IMR-90 (cell line): ENCODE measurements at regions not wholly inside any gene's neighbourhood (a gene's known extent, or its start where the extent isn't known, plus 50 kb on each side); places are given as distances from the start of the nearest gene placed in this dataset.

Experiments
- ATAC-seq: fragments of 200-7000 bp; cut with Tn5 transposase; 2 replicates; pipeline ENCODE4 v1.9.1; 2020; ENCODE audit warnings: low read depth, mild to moderate bottlenecking, moderate library complexity
- BruUV-seq: library from RNA; stranded (reverse); fragments of 400-500 nt; replicated peaks from 2 replicates; lab custom pipeline; 2021; lab: Mats Ljungman, UMichigan
- CTCF ChIA-PET: fragments of 300-600 bp; formaldehyde crosslinking; extraction: SDS; loops from one replicate; lab custom pipeline; 2021; ENCODE audit warnings: antibody characterized with exemption; lab: Yijun Ruan, JAX
- POLR2A ChIA-PET: fragments of 300-600 bp; sonication (Branson Sonifier 250); formaldehyde crosslinking; loops from one replicate; lab custom pipeline; 2022; ENCODE audit warnings: antibody characterized with exemption; ENCODE audit not compliant: unreplicated experiment; lab: Charles Lee
- DNase-seq: peaks from one replicate; pipeline ENCODE4 v3.0.0; 2013
- H2AFZ ChIP-seq: replicated peaks from 2 replicates; pipeline ENCODE3; 2013; ENCODE audit warnings: low read length, mild to moderate bottlenecking; ENCODE audit not compliant: poor library complexity
- H2AK5ac ChIP-seq: 2 replicates; pipeline ENCODE4 v1.6.1; 2013; ENCODE audit warnings: low read depth, low read length, inconsistent platforms
- H2AK9ac ChIP-seq: replicated peaks from 2 replicates; pipeline ENCODE3; 2013; ENCODE audit warnings: mild to moderate bottlenecking, low read depth, low read length, moderate library complexity; ENCODE audit not compliant: poor library complexity
- H2BK120ac ChIP-seq: 2 replicates; pipeline ENCODE4 v1.6.1; 2013; ENCODE audit warnings: low read depth, low read length, inconsistent platforms
- H2BK15ac ChIP-seq: 3 replicates; pipeline ENCODE4 v1.6.1; 2013; ENCODE audit warnings: low read depth, low read length, inconsistent platforms
- H2BK20ac ChIP-seq: 2 replicates; pipeline ENCODE4 v1.6.1; 2013; ENCODE audit warnings: low read depth, mild to moderate bottlenecking, inconsistent platforms, low read length, moderate library complexity
- H2BK5ac ChIP-seq: 2 replicates; pipeline ENCODE4 v1.6.1; 2013; ENCODE audit warnings: mild to moderate bottlenecking, low read depth, low read length, inconsistent platforms; ENCODE audit not compliant: poor library complexity, severe bottlenecking
- H3K14ac ChIP-seq: replicated peaks from 2 replicates; pipeline ENCODE4 v1.6.1; 2013; ENCODE audit warnings: low read depth, low read length, inconsistent platforms
- H3K18ac ChIP-seq: 2 replicates; pipeline ENCODE4 v1.6.1; 2013; ENCODE audit warnings: low read depth, low read length, control low read depth
- H3K23ac ChIP-seq: 2 replicates; pipeline ENCODE4 v1.6.1; 2013; ENCODE audit warnings: low read depth, low read length, inconsistent platforms
- H3K27ac ChIP-seq: 2 replicates; pipeline ENCODE4 v1.5.1; 2013; ENCODE audit warnings: mild to moderate bottlenecking, control low read depth, low read length; ENCODE audit not compliant: insufficient read depth
- H3K27me3 ChIP-seq: 2 replicates; pipeline ENCODE4 v1.6.1; 2013; ENCODE audit warnings: low read length; ENCODE audit not compliant: control insufficient read depth, insufficient read depth
- H3K36me3 ChIP-seq: 2 replicates; pipeline ENCODE4 v1.6.1; 2013; ENCODE audit warnings: low read length, mixed read lengths; ENCODE audit not compliant: control insufficient read depth, insufficient read depth
- H3K4ac ChIP-seq: 2 replicates; pipeline ENCODE4 v1.6.1; 2013; ENCODE audit warnings: low read depth, low read length, inconsistent platforms
- H3K4me1 ChIP-seq: 2 replicates; pipeline ENCODE4 v1.6.1; 2013; ENCODE audit warnings: low read length, mixed read lengths; ENCODE audit not compliant: control insufficient read depth, insufficient read depth
- H3K4me2 ChIP-seq: 2 replicates; pipeline ENCODE4 v1.6.1; 2013; ENCODE audit warnings: low read depth, mild to moderate bottlenecking, control low read depth, low read length, moderate library complexity
- H3K4me3 ChIP-seq: 2 replicates; pipeline ENCODE4 v1.5.1; 2013; ENCODE audit warnings: low read depth, mild to moderate bottlenecking, control low read depth, low read length, moderate library complexity; ENCODE audit not compliant: insufficient read depth
- H3K56ac ChIP-seq: 2 replicates; pipeline ENCODE4 v1.6.1; 2013; ENCODE audit warnings: low read length, inconsistent platforms; ENCODE audit not compliant: insufficient read depth; ENCODE audit errors: extremely low read depth
- H3K79me1 ChIP-seq, 2 experiments: 2 replicates each; pipeline ENCODE4 v1.6.1; 2013; ENCODE audit warnings: low read length in 2 of 2, inconsistent platforms in 1 of 2, low read depth in 1 of 2
- H3K9ac ChIP-seq: 2 replicates; pipeline ENCODE4 v1.6.1; 2013; ENCODE audit warnings: low read depth, low read length, control low read depth
- H3K9me1 ChIP-seq: 2 replicates; pipeline ENCODE4 v1.6.1; 2013; ENCODE audit warnings: low read length, inconsistent platforms; ENCODE audit not compliant: insufficient read depth
- H3K9me3 ChIP-seq: 2 replicates; pipeline ENCODE4 v1.6.1; 2013; ENCODE audit warnings: low read length; ENCODE audit not compliant: control insufficient read depth, insufficient read depth
- H4K20me1 ChIP-seq: 2 replicates; pipeline ENCODE4 v1.6.1; 2013; ENCODE audit warnings: low read length, inconsistent platforms; ENCODE audit not compliant: insufficient read depth
- H4K5ac ChIP-seq: 2 replicates; pipeline ENCODE4 v1.6.1; 2013; ENCODE audit warnings: mild to moderate bottlenecking, low read depth, low read length, control low read depth
- H4K8ac ChIP-seq, 2 experiments: 2 replicates each; pipeline ENCODE4 v1.6.1; 2013; ENCODE audit warnings: low read depth in 2 of 2, low read length in 2 of 2, control low read depth in 1 of 2, inconsistent platforms in 1 of 2
- H4K91ac ChIP-seq: 2 replicates; pipeline ENCODE4 v1.6.1; 2013; ENCODE audit warnings: low read depth, low read length, inconsistent platforms; ENCODE audit not compliant: insufficient read depth
- BHLHE40 ChIP-seq: fragments of 150-350 bp; IDR thresholded peaks from 2 replicates; pipeline ENCODE4 v1.6.1; 2016; ENCODE audit warnings: mild to moderate bottlenecking, low read depth, low read length
- CEBPB ChIP-seq: IDR thresholded peaks from 2 replicates; pipeline ENCODE4 v1.6.1; 2012; ENCODE audit warnings: low read depth, low read length, improper control_type of control experiment
- CHD1 ChIP-seq: IDR thresholded peaks from 2 replicates; pipeline ENCODE4 v1.6.1; 2012; ENCODE audit warnings: low read depth, low read length, improper control_type of control experiment
- CTCF ChIP-seq: conservative IDR thresholded peaks from 2 replicates; pipeline ENCODE4 v1.5.1; 2012; ENCODE audit warnings: mild to moderate bottlenecking, low read depth, low read length, improper control_type of control experiment
- ELK1 ChIP-seq: fragments of 150-350 bp; IDR thresholded peaks from 2 replicates; pipeline ENCODE4 v1.6.1; 2016; ENCODE audit warnings: low read depth, mild to moderate bottlenecking, low read length, moderate library complexity, borderline replicate concordance
- FOS ChIP-seq: fragments of 150-350 bp; IDR thresholded peaks from 2 replicates; pipeline ENCODE4 v1.6.1; 2016; ENCODE audit warnings: low read depth, low read length
- MAFK ChIP-seq: IDR thresholded peaks from 2 replicates; pipeline ENCODE4 v1.6.1; 2012; ENCODE audit warnings: low read depth, low read length, improper control_type of control experiment
- MAZ ChIP-seq: IDR thresholded peaks from 2 replicates; pipeline ENCODE4 v1.6.1; 2012; ENCODE audit warnings: low read depth, mild to moderate bottlenecking, low read length, improper control_type of control experiment, moderate library complexity, borderline replicate concordance
- MXI1 ChIP-seq: IDR thresholded peaks from 2 replicates; pipeline ENCODE4 v1.6.1; 2012; ENCODE audit warnings: low read depth, mild to moderate bottlenecking, low read length, moderate library complexity, borderline replicate concordance
- NFE2L2 ChIP-seq: fragments of 150-350 bp; IDR thresholded peaks from 2 replicates; pipeline ENCODE4 v1.6.1; 2016; ENCODE audit warnings: low read depth, mild to moderate bottlenecking, low read length
- POLR2A ChIP-seq: IDR thresholded peaks from 2 replicates; pipeline ENCODE4 v1.6.1; 2012; ENCODE audit warnings: mild to moderate bottlenecking, low read depth, low read length
- RAD21 ChIP-seq: IDR thresholded peaks from 2 replicates; pipeline ENCODE4 v1.6.1; 2012; ENCODE audit warnings: low read length, improper control_type of control experiment
- RCOR1 ChIP-seq: IDR thresholded peaks from 2 replicates; pipeline ENCODE4 v1.6.1; 2012; ENCODE audit warnings: mild to moderate bottlenecking, low read length, improper control_type of control experiment; ENCODE audit not compliant: insufficient replicate concordance
- RFX5 ChIP-seq: IDR thresholded peaks from 2 replicates; pipeline ENCODE4 v1.8.0; 2012; ENCODE audit warnings: low read depth, mild to moderate bottlenecking, low read length, moderate library complexity
- SMC3 ChIP-seq: fragments of 150-350 bp; IDR thresholded peaks from 2 replicates; pipeline ENCODE4 v1.6.1; 2016; ENCODE audit warnings: low read depth, mild to moderate bottlenecking, antibody characterized with exemption, low read length, moderate library complexity
- USF2 ChIP-seq: fragments of 150-350 bp; IDR thresholded peaks from 2 replicates; pipeline ENCODE4 v1.6.1; 2017; ENCODE audit warnings: mild to moderate bottlenecking, antibody characterized with exemption, low read length, low read depth
- WGBS, 2 experiments: methylation state at CpG; one replicate each; pipeline versions ENCODE4 v1.1.5 to v1.1.7; 2013; ENCODE audit warnings: missing lambda C conversion rate in 2 of 2; ENCODE audit not compliant: insufficient read length in 1 of 2; ENCODE audit errors: extremely low coverage in 2 of 2; 5-methylcytosine and 5-hydroxymethylcytosine counted together
- dilution Hi-C: fragments of 300-500 bp; cut with HindIII; formaldehyde crosslinking; loops from one replicate; pipeline ENCODE4 v1.14.3; 2018; ENCODE audit warnings: low sequenced_read_pairs; ENCODE audit not compliant: unreplicated experiment
- in situ Hi-C: fragments of 300-500 bp; cut with MboI; formaldehyde crosslinking; loops from 3 replicates; pipeline ENCODE4 v1.14.3; 2019; ENCODE audit warnings: low sequenced_read_pairs, inconsistent platforms, mixed read lengths
- intact Hi-C: fragments of 100-400 bp; cut with micrococcal nuclease; formaldehyde crosslinking; loops from 2 replicates; pipeline ENCODE4 v1.10.0; 2022

GRCh38 chr3:107085261-107085660 lies 292.0 kb upstream of the CCDC54 start:
- dilution Hi-C loops: no loop called here
- Histone ChIP-seq H3K9me3 (no peaks in the 10 kb centered on the region), H4K5ac (no peak overlapping the region), H3K23ac (no peak overlapping the region), H4K8ac (no peak overlapping the region), H3K36me3 (no peaks in the 10 kb centered on the region), H4K20me1 (no peaks in the 10 kb centered on the region), H3K4ac (no peak overlapping the region), H3K9ac (no peak overlapping the region), H3K4me2 (no peak overlapping the region), H3K79me1 (no peaks in the 10 kb centered on the region), H2BK15ac (no peak overlapping the region), H3K27ac (no peak overlapping the region), H2AK9ac (peak overlapping the region; percentile 69), H2BK5ac (no peak overlapping the region), H3K27me3 (no peaks in the 10 kb centered on the region), H2BK120ac (no peak overlapping the region), H2BK20ac (no peak overlapping the region), H4K91ac (no peak overlapping the region), H3K9me1 (no peaks in the 10 kb centered on the region), H3K56ac (no peak overlapping the region), H3K14ac (no peak overlapping the region), H3K4me3 (no peak overlapping the region), H3K4me1 (peaks cover 2% of the 10 kb centered on the region; the same call in 1 of the 2 replicates), H2AFZ (peak overlapping the region; percentile 55), H3K18ac (no peak overlapping the region), H2AK5ac (no peak overlapping the region)
- no CpG with 5 or more reads among the region's 3 CpGs for WGBS, 2 experiments
- ChIA-PET POLR2A (no interaction called here), CTCF (no interaction called here)
- ATAC-seq: peak; percentile 40; the same call in 1 of the 2 replicates
- intact Hi-C loops: no loop called here
- no peak for TF ChIP-seq SMC3
- TF ChIP-seq POLR2A: no peak
- no peak for TF ChIP-seq USF2
- TF ChIP-seq RAD21: no peak
- TF ChIP-seq RCOR1: no peak
- TF ChIP-seq FOS: no peak
- no peak for TF ChIP-seq NFE2L2
- no peak for TF ChIP-seq CTCF
- no peak for TF ChIP-seq MAFK
- no peak for TF ChIP-seq RFX5
- TF ChIP-seq CHD1: no peak
- TF ChIP-seq CEBPB: no peak
- no peak for TF ChIP-seq BHLHE40
- TF ChIP-seq MAZ: no peak
- no peak for TF ChIP-seq ELK1
- TF ChIP-seq MXI1: no peak
- DNase-seq: peak; percentile 54
- no TSS peak for BruUV-seq
- in situ Hi-C loops: no loop called here
